WTC11 (cell line): ENCODE measurements at regions not wholly inside any gene's neighbourhood (a gene's known extent, or its start where the extent isn't known, plus 50 kb on each side); places are given as distances from the start of the nearest gene placed in this dataset.
A peak's percentile ranks its signal among the peaks of the same experiment; 100 is the strongest.
"Not testable (repeated sequence)": the region's sequence is repeated elsewhere in the genome, so short reads cannot be mapped to it uniquely, and the experiment has no call there.

Experiments
- ATAC-seq: fragments of 200-7000 bp; cut with Tn5 transposase; 2 replicates; pipeline ENCODE4 v1.10.0; 2021; ENCODE audit warnings: mild to moderate bottlenecking, moderate library complexity
- CTCF ChIA-PET: fragments of 300-600 bp; sonication (Branson Sonifier 250); formaldehyde crosslinking; loops from one replicate; lab custom pipeline; 2021; ENCODE audit warnings: antibody characterized with exemption; lab: Charles Lee
- POLR2A ChIA-PET: fragments of 350-600 bp; sonication (Branson Sonifier 250); formaldehyde crosslinking; loops from one replicate; lab custom pipeline; 2021; ENCODE audit warnings: antibody characterized with exemption; lab: Charles Lee
- DNase-seq: peaks from one replicate; pipeline ENCODE4 v3.0.0; 2021; ENCODE audit warnings: low spot score
- H3K27ac Mint-ChIP-seq: 2 replicates; pipeline ENCODE4 v1.8.0; 2021; ENCODE audit warnings: mixed read lengths
- H3K27me3 Mint-ChIP-seq: 2 replicates; pipeline ENCODE4 v1.8.0; 2021; ENCODE audit warnings: low read depth, mild to moderate bottlenecking, moderate library complexity, mixed read lengths
- H3K36me3 Mint-ChIP-seq: 2 replicates; pipeline ENCODE4 v1.8.0; 2021; ENCODE audit warnings: mixed read lengths
- H3K4me1 Mint-ChIP-seq: 2 replicates; pipeline ENCODE4 v1.8.0; 2022; ENCODE audit warnings: mixed read lengths
- H3K4me3 Mint-ChIP-seq: 2 replicates; pipeline ENCODE4 v1.8.0; 2021; ENCODE audit warnings: mild to moderate bottlenecking, moderate library complexity, mixed read lengths
- H3K9me3 Mint-ChIP-seq: 2 replicates; pipeline ENCODE4 v1.8.0; 2021; ENCODE audit warnings: mixed read lengths
- AFF4 ChIP-seq: sonication (generic); formaldehyde crosslinking; IDR thresholded peaks from 2 replicates; pipeline ENCODE4 v1.8.1; 2023; ENCODE audit warnings: mild to moderate bottlenecking, missing genetic modification reagents, borderline replicate concordance
- ATF2 ChIP-seq: sonication (generic); formaldehyde crosslinking; IDR thresholded peaks from 2 replicates; pipeline ENCODE4 v1.8.1; 2022; ENCODE audit warnings: low read depth, missing genetic modification reagents, borderline replicate concordance
- E2F1 ChIP-seq: sonication (generic); formaldehyde crosslinking; IDR thresholded peaks from 2 replicates; pipeline ENCODE4 v1.8.0; 2022; ENCODE audit warnings: mild to moderate bottlenecking, missing genetic modification reagents
- HMGXB4 ChIP-seq: sonication (generic); formaldehyde crosslinking; IDR thresholded peaks from 2 replicates; pipeline ENCODE4 v1.8.1; 2023; ENCODE audit warnings: mild to moderate bottlenecking, moderate library complexity, missing genetic modification reagents
- JUN ChIP-seq: sonication (generic); formaldehyde crosslinking; IDR thresholded peaks from 2 replicates; pipeline ENCODE4 v1.8.0; 2023; ENCODE audit warnings: mild to moderate bottlenecking, missing genetic modification reagents
- KAT7 ChIP-seq: sonication (generic); formaldehyde crosslinking; IDR thresholded peaks from 2 replicates; pipeline ENCODE4 v1.8.1; 2023; ENCODE audit warnings: missing genetic modification reagents, mild to moderate bottlenecking, borderline replicate concordance
- NFYB ChIP-seq: sonication (generic); formaldehyde crosslinking; conservative IDR thresholded peaks from 2 replicates; pipeline ENCODE4 v1.8.0; 2022; ENCODE audit warnings: low read depth, missing genetic modification reagents
- SP1 ChIP-seq: sonication (generic); formaldehyde crosslinking; conservative IDR thresholded peaks from 2 replicates; pipeline ENCODE4 v1.8.1; 2022; ENCODE audit warnings: missing genetic modification reagents
- ZNF219 ChIP-seq: sonication (generic); formaldehyde crosslinking; IDR thresholded peaks from 2 replicates; pipeline ENCODE4 v1.8.0; 2023; ENCODE audit warnings: missing genetic modification reagents, mild to moderate bottlenecking, borderline replicate concordance
- ZNF232 ChIP-seq: sonication (generic); formaldehyde crosslinking; IDR thresholded peaks from 2 replicates; pipeline ENCODE4 v1.8.0; 2022; ENCODE audit warnings: mild to moderate bottlenecking, missing genetic modification reagents
- ZNF281 ChIP-seq: sonication (generic); formaldehyde crosslinking; IDR thresholded peaks from 2 replicates; pipeline ENCODE4 v1.8.0; 2023; ENCODE audit warnings: mild to moderate bottlenecking, missing genetic modification reagents
- ZNF423 ChIP-seq: fragments of 250-450 bp; sonication (Bioruptor Pico); IDR thresholded peaks from 2 replicates; pipeline ENCODE4 v2.1.2; 2022; ENCODE audit warnings: mild to moderate bottlenecking, moderate library complexity

- CTCF ChIA-PET: no interaction called here
- no peak; the same call in 1 of the 2 replicates for ATAC-seq
- TF ChIP-seq ZNF232 (CRISPR knock-in tag) (no peak), JUN (CRISPR knock-in tag) (no peak), ATF2 (CRISPR knock-in tag) (no peak), HMGXB4 (CRISPR knock-in tag) (no peak), ZNF281 (CRISPR knock-in tag) (no peak), AFF4 (CRISPR knock-in tag) (no peak), ZNF219 (no peak), SP1 (CRISPR knock-in tag) (no peak), NFYB (no peak), E2F1 (CRISPR knock-in tag) (no peak), ZNF423 (CRISPR knock-in tag) (no peak), KAT7 (no peak)
- TF ChIP-seq, all 79 proteins: peak for 0
- no peaks in the 10 kb centered on the region for H3K27me3 Mint-ChIP-seq
- H3K9me3 Mint-ChIP-seq: peaks cover 38% of the 10 kb centered on the region
- H3K27ac Mint-ChIP-seq: no peak overlapping the region
- POLR2A ChIA-PET: no interaction called here
- no peaks in the 10 kb centered on the region for H3K4me1 Mint-ChIP-seq
- H3K36me3 Mint-ChIP-seq: no peaks in the 10 kb centered on the region
- peak; percentile 26 for DNase-seq
- no peak overlapping the region for H3K4me3 Mint-ChIP-seq
These were observed 191.5 kb upstream of the FTMT start for GRCh38 chr5:121660142-121660541.

- peaks cover 40% of the 10 kb centered on the region for H3K9me3 Mint-ChIP-seq
These were observed 186.1 kb upstream of the FTMT start for GRCh38 chr5:121665542-121665941.

More at GRCh38 chr5:121665542-121665941, 186.1 kb upstream of the FTMT start:
- POLR2A ChIA-PET, H3K36me3 Mint-ChIP-seq, DNase-seq, CTCF ChIA-PET, H3K27ac Mint-ChIP-seq, H3K4me1 Mint-ChIP-seq, H3K4me3 Mint-ChIP-seq, H3K27me3 Mint-ChIP-seq, ATAC-seq: not testable (repeated sequence)
